Bronchial epithelial cell (primary cell): ENCODE measurements at regions not wholly inside any gene's neighbourhood (a gene's known extent, or its start where the extent isn't known, plus 50 kb on each side); places are given as distances from the start of the nearest gene placed in this dataset.

Source experiments
- DNase-seq: peaks from one replicate; pipeline ENCODE4 v3.0.0-alpha.2; 2010; ENCODE audit warnings: low read depth
- FAIRE-seq: peaks from 2 replicates; lab custom pipeline; 2011; peaks lifted over from hg19 to GRCh38; lab: Jason Lieb, UNC
- H3K27me3 ChIP-seq: 2 replicates; pipeline ENCODE4 v1.5.1; 2011; ENCODE audit warnings: low read length; ENCODE audit not compliant: control insufficient read depth, insufficient read depth
- H3K36me3 ChIP-seq: 2 replicates; pipeline ENCODE4 v1.5.1; 2011; ENCODE audit warnings: low read length; ENCODE audit not compliant: control insufficient read depth, insufficient read depth
- H3K4me3 ChIP-seq: 2 replicates; pipeline ENCODE4 v1.5.1; 2011; ENCODE audit warnings: mild to moderate bottlenecking, low read depth, low read length, control low read depth
- TF ChIP-seq, protein P1 (sequence below): IDR thresholded peaks from 2 replicates; pipeline ENCODE4 v1.5.1; 2011; ENCODE audit warnings: mild to moderate bottlenecking, moderate library complexity, low read length, control low read depth, inconsistent platforms; ENCODE audit not compliant: insufficient read depth, severe bottlenecking

GRCh38 chr9:135290086-135290485 lies 189.5 kb upstream of the PPP1R26 start:
- no peak for FAIRE-seq
- Histone ChIP-seq H3K36me3 (no peaks in the 10 kb centered on the region), H3K27me3 (no peaks in the 10 kb centered on the region), H3K4me3 (no peak overlapping the region)
- TF ChIP-seq, protein P1, sequence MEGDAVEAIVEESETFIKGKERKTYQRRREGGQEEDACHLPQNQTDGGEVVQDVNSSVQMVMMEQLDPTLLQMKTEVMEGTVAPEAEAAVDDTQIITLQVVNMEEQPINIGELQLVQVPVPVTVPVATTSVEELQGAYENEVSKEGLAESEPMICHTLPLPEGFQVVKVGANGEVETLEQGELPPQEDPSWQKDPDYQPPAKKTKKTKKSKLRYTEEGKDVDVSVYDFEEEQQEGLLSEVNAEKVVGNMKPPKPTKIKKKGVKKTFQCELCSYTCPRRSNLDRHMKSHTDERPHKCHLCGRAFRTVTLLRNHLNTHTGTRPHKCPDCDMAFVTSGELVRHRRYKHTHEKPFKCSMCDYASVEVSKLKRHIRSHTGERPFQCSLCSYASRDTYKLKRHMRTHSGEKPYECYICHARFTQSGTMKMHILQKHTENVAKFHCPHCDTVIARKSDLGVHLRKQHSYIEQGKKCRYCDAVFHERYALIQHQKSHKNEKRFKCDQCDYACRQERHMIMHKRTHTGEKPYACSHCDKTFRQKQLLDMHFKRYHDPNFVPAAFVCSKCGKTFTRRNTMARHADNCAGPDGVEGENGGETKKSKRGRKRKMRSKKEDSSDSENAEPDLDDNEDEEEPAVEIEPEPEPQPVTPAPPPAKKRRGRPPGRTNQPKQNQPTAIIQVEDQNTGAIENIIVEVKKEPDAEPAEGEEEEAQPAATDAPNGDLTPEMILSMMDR, result no peak
- DNase-seq, result no peak

DNA sequence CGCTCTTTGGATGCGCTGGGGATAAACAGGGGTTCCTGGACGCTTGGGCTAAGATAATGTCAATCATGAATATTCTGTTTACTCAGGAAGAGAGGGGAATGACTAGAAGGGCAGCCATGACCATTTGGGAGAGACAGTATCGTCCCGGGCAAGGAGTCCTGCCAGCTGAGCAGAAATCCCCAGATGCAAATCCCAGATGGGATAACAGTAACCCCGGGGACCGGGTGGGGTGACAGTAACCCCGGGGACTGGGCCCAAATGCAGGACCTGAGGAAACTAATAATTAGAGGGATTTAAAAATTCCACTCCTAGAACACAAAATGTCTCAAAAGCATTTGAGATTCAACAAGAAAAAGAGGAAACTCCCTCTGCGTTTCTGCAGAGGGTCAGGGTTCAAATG lies 189.0 kb upstream of the PPP1R26 start:
- DNase-seq (no peak), FAIRE-seq (no peak)
- H3K27me3 ChIP-seq, result no peaks in the 10 kb centered on the region
- H3K4me3 ChIP-seq, result no peak overlapping the region
- H3K36me3 ChIP-seq, result no peaks in the 10 kb centered on the region
- TF ChIP-seq, protein P1, result no peak

DNA sequence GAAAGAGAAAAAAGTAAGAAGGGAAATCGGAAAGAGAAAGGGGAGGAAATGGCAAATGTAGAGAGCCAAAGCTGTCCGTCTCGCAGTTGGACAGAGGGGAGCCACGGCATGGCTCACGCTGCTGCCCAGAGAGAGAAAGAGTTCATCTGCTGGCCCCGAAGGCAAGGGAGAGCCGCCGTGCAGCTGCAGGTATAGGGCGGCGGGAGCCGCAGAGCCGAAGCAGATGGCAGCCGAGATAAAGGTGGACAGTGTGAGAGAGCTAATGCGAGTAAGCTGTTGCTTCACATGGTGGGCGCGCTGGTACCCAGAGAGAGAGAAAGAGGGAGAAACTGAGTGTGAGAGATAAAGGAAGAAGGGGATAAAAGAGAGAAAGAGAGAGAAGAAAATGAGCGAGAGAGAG lies 188.4 kb upstream of the PPP1R26 start:
- Histone ChIP-seq H3K4me3 (no peak overlapping the region), H3K27me3 (no peaks in the 10 kb centered on the region), H3K36me3 (no peaks in the 10 kb centered on the region)
- TF ChIP-seq, protein P1, result no peak
- no peak for DNase-seq
- no peak for FAIRE-seq

GRCh38 chr9:135294836-135295235 lies 184.7 kb upstream of the PPP1R26 start:
- DNase-seq (no peak), FAIRE-seq (no peak)
- H3K4me3 ChIP-seq, result no peak overlapping the region
- H3K27me3 ChIP-seq, result no peaks in the 10 kb centered on the region
- TF ChIP-seq, protein P1, result no peak
- no peaks in the 10 kb centered on the region for H3K36me3 ChIP-seq

DNA sequence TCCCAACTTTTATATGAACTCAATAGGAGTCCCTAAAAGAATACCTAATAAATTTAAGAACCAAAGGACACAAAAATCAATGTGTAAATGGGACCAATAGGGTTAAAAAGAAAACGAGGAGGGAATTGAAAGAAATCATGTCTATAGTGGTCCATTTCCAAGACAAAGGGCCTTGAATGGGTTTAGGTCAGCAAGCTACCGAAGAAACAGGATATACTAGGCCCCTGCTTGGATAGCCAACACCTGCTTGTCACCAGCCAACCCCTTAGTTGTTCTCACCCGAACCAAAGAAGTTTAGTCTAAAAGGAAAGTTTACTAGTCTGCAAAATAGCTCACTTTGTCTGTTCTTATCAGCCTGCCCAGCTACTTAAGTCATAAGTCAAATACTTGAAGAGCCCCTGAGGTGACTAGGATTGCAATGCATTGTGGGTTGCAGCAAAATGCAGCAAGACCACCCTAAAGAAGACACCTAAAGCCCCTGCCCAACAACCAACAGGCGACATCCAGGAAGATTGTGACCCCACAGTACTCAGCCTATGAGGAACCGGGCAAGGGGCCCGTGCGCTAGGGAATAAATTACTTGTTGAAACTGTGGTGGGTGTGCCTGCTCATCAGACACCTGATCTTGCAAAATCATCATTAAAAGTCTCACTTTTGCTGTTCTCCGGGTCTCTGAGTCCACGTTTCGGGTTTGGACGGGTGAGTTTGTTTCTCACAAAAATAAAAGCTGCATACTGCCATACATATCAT lies 183.9 kb upstream of the PPP1R26 start:
- FAIRE-seq, result no peak

More for the DNA sequence above, 183.9 kb upstream of the PPP1R26 start:
- TF ChIP-seq, protein P1, result no peak
- Histone ChIP-seq H3K36me3 (no peaks in the 10 kb centered on the region), H3K27me3 (no peaks in the 10 kb centered on the region), H3K4me3 (no peak overlapping the region)
- DNase-seq, result no peak
